HG02938 (cell line): ENCODE measurements at regions not wholly inside any gene's neighbourhood (a gene's known extent, or its start where the extent isn't known, plus 50 kb on each side); places are given as distances from the start of the nearest gene placed in this dataset.

ENCODE experiments used
- ATAC-seq: cut with Tn5 transposase; IDR thresholded peaks from one replicate; pipeline ENCODE4 v1.9.1; 2021; ENCODE audit warnings: mild to moderate bottlenecking, moderate library complexity; ENCODE audit not compliant: unreplicated experiment

GRCh38 chr2:185145316-185146121 lies 547.2 kb downstream of the ZNF804A start:
- no peak for ATAC-seq

DNA sequence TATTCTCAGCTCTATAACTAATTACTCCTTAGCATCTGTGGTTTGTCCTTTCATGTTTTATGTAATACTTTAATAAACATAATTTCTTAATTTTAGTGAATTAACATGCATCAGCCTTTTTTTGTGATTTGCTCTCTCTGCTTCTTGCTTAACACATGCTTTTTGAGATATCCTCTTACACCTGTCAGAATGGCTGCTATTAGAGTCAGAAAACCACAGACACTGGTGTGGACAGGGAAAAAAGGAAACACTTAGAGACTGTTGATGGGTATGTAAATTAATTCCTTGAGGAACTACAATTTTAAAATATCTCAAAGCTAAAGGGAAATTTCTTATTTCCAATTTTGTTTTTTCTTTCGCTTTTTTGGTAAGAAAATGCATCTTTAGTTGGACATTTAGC lies 549.0 kb downstream of the ZNF804A start:
- no peak for ATAC-seq

- no peak for ATAC-seq
Observed at GRCh38 chr2:185152186-185152585, 553.9 kb downstream of the ZNF804A start.

DNA sequence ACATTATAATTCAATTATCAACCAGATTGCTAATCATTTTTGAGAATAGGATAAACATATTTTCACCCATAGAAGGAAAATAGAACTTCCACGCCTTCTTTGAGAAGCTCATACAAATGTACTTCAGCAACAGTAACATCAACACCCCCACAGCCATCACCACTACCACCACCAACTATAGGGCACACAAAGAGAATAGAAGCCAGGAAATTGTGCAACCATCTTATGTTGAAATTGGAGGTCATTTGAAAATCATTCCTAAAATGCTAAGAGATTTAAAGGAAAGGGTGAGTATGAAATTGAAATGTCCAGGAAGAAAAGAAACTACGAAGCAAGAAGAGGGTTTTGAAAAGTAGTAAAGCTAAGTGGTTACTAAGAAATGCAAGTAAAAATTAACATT lies 563.4 kb downstream of the ZNF804A start:
- ATAC-seq, result no peak

DNA sequence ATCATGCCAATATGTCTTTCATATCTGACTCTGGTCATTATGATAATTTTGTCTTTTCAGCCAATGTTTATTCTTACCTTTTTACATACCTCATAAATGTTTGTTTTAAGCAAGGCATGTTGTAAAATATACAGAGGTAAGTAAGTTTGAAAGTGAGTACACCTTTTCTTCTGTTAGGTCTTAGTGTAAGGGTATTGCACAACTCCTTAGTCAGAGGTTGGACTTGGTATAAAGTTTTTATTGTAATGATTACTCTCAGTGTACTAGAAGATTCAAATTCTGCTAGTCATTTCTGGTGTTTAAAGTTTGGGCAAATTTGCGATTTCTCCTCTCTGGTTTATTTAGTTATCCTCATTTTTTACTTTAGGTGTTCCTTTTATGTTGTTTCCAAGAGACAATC lies 564.3 kb upstream of the FSIP2 start:
- ATAC-seq, result no peak

- no peak for ATAC-seq
Observed at GRCh38 chr2:185179743-185180142, 558.9 kb upstream of the FSIP2 start.

GRCh38 chr2:185181901-185182300 lies 556.7 kb upstream of the FSIP2 start:
- no peak for ATAC-seq

- ATAC-seq, result no peak
Observed at GRCh38 chr2:185185044-185185443, 553.6 kb upstream of the FSIP2 start.

GRCh38 chr2:185187421-185187820 lies 551.2 kb upstream of the FSIP2 start:
- no peak for ATAC-seq

GRCh38 chr2:185188656-185189055 lies 549.9 kb upstream of the FSIP2 start:
- ATAC-seq, result no peak

- ATAC-seq, result no peak
Observed at GRCh38 chr2:185201063-185201462, 537.5 kb upstream of the FSIP2 start.

GRCh38 chr2:185202381-185202780 lies 536.2 kb upstream of the FSIP2 start:
- ATAC-seq, result no peak

DNA sequence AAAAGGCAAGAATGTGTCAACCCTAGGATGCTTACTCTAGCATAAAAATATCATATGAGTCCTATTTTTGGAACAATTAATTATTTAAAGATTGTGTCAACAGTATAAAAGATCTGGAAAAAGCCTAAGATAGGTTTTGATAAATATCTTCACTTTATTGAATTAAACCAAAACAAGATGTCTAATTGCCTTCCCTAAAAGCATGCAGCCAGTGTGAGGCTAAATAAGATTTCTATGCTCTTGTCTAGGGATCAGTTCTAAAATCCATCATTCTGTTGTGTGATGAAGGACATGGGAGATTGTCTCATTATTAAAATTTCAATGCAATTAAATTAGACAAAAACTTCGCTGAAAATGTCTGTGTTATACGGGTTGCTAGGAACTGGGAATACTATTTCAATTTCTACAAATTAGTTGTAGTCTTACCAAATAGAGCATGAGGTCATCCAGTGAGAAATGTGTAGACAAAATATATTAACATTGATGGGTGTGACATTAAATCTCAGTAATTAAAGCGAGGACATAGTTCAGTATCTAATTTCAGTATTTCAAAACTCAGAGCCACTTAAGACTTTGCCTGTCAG lies 535.6 kb upstream of the FSIP2 start:
- no peak for ATAC-seq

DNA sequence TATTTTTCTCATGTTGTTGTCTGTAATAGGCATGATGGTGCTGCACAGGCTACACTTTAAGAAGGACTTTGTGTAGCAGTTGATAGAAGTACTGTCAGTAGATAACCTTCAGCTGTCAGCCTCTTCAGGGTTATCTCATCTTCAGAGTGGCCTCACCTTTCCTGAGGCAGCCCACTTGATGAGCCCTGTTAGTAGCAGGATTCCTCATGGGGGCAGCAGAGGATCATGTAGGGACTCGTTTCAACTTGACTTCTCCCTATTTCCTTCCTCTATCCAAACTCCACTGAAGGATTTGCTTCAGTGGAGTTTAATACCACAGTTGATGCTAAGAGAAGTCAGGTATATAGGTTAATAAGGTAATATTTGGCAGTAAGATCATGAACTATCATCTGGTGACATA lies 530.3 kb upstream of the FSIP2 start:
- ATAC-seq, result no peak

GRCh38 chr2:185215497-185215896 lies 523.1 kb upstream of the FSIP2 start:
- peak; percentile 77 for ATAC-seq

DNA sequence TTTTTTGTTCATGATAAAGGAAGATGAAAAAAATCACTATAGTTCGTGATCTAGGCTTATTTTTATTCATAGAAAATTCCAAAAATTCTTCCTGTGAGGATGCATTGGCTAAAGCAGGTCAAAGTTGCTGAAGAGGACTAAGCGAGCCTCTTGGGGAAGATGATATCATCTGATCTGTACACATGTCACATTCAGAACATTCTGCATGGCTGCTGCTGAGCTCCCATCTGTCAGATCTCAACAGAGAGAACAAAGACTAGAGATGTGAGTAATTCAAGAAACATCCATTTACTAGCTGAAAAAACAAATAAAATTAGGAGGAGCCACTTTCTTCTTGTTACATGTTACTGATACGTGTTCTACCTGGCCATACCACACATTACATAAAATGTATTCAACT lies 518.6 kb upstream of the FSIP2 start:
- ATAC-seq, result no peak

DNA sequence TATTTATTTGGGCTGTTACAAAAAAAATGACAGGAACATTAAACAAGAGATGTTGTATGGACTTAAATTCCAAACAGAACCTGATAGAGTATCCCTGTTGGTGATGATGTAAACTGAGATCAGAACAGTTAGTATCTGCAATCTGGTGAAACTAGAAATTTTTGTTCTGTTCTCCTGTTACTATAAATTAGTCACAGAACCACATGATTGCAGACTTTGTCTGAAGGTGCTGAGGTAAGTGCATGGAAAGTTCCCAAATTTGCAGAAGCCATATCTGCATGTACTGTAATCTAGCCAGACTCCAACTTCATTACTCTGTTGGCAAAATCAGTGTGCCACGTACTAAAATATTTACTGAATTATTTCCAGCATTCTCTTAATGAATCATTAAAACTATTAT lies 516.3 kb upstream of the FSIP2 start:
- no peak for ATAC-seq

DNA sequence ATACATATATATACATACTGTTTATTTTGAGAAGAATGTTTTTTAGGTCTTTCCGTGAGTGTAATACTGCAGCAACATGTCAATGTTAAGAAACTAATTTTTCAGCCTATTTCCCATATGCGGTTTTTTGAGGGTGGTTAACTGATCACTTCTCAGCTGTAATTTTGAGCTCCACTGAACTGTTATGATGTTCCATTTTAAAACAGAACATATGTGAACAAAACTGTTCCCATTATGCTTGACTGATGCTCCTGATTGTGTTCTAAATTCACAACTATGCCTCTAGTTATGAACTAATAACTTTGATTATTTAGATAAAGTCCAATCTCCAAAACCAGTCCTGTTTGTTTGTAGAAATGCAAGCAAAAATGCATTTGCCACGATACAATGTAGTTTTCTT lies 511.2 kb upstream of the FSIP2 start:
- ATAC-seq, result no peak

DNA sequence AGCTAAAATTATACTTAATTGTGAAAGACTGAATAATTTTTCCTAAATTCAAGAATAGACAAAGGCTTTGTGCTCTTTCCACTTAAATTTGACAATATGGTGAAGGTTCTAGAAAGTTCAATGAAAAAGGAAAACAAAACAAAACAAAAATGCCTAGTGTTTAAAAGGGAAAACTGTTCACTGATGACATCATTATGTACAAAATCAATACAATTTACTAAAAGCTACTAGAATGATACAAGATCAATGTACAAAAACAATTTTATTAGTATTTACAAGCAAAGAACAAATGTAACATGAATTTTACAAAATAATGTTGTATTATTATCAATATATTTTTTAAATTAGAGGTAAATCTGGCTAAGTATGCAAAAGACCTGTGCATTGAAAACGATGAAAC lies 499.1 kb upstream of the FSIP2 start:
- ATAC-seq, result no peak

- ATAC-seq, result no peak
Observed at GRCh38 chr2:185240796-185241195, 497.8 kb upstream of the FSIP2 start.

DNA sequence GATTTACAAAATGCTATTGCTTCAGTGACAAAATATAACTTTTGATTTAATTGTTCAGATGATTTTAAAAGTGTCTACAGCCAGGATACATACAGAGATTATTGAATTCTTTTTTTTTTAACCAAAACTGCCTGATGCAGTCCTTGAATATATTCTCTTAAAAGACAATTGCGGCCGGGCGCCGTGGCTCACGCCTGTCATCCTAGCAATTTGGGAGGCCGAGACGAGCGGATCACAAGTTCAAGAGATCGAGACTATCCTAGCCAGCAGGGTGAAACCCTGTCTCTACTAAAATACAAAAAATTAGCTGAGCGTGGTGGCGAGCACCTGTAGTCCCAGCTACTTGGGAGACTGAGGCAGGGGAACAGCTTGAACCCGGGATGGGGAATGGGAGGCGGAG lies 497.0 kb upstream of the FSIP2 start:
- ATAC-seq, result no peak

- no peak for ATAC-seq
Observed at GRCh38 chr2:185242462-185242861, 496.1 kb upstream of the FSIP2 start.

DNA sequence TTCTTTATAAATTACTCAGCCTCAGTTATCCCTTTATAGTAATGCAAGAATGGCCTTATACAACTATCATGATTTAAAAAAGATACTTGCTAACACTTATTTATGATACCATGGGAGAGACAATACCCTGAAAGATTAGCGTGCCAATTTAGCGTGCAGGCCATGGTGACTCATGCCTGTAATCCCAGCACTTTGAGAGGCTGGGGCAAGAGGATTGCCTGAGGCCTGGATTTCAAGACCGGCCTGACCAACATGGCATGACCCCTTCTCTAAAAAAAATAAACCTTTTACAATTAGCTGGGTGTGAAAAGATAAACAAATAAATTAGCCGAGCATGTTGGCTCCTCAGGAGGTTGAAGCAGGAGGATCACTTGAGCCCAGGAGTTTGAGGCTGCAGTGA lies 493.4 kb upstream of the FSIP2 start:
- ATAC-seq, result no peak
